A549 (cell line): ENCODE measurements at regions not wholly inside any gene's neighbourhood (a gene's known extent, or its start where the extent isn't known, plus 50 kb on each side); places are given as distances from the start of the nearest gene placed in this dataset.

Experiments
- ATAC-seq, 2 experiments: fragments of 200-7000 bp in 1 of 2; fragments of >200 bp in 1 of 2; cut with Nextera tagmentation in 1 of 2; cut with Tn5 transposase in 1 of 2; 3 replicates each; pipeline versions ENCODE4 v1.8.0 to v1.9.1; 2018 to 2020; ENCODE audit warnings: mild to moderate bottlenecking in 1 of 2, moderate library complexity in 1 of 2
- CTCF ChIA-PET: fragments of 300-600 bp; sonication (Branson Sonifier 250); formaldehyde crosslinking; extraction: SDS; loops from one replicate; lab custom pipeline; 2021; ENCODE audit warnings: antibody characterized with exemption, inconsistent platforms; lab: Yijun Ruan, JAX
- POLR2A ChIA-PET: fragments of 350-600 bp; formaldehyde crosslinking; extraction: SDS; loops from one replicate; lab custom pipeline; 2021; ENCODE audit warnings: antibody characterized with exemption, inconsistent platforms; lab: Yijun Ruan, JAX
- DNase-seq, 2 experiments: peaks; one replicate each; pipeline versions ENCODE4 v3.0.0 to v3.0.0-alpha.2; 2011 to 2016; ENCODE audit warnings: low read depth in 1 of 2, low spot score in 1 of 2
- FAIRE-seq: peaks from 2 replicates; lab custom pipeline; 2011; peaks lifted over from hg19 to GRCh38; lab: Jason Lieb, UNC
- H3K27ac ChIP-seq, 2 experiments: fragments of >200 bp; sonication (Bioruptor Twin); formaldehyde crosslinking; 3 replicates each; pipeline ENCODE4 v1.5.1; 2016 to 2017
- H3K4me1 ChIP-seq: fragments of >200 bp; sonication (Bioruptor Twin); formaldehyde crosslinking; 3 replicates; pipeline ENCODE4 v1.6.1; 2016
- H3K4me2 ChIP-seq: fragments of >200 bp; sonication (Bioruptor Twin); formaldehyde crosslinking; 3 replicates; pipeline ENCODE4 v1.6.1; 2016
- H3K4me3 ChIP-seq: fragments of >200 bp; sonication (Bioruptor Twin); formaldehyde crosslinking; 3 replicates; pipeline ENCODE4 v1.5.1; 2016
- H3K9me3 ChIP-seq: fragments of >200 bp; sonication (Bioruptor Twin); formaldehyde crosslinking; 3 replicates; pipeline ENCODE4 v1.6.1; 2016
- CBX2 ChIP-seq: fragments of 200-600 bp; sonication (generic); IDR thresholded peaks from 2 replicates; pipeline ENCODE4 v1.6.1; 2016; ENCODE audit warnings: low read depth, mild to moderate bottlenecking, borderline replicate concordance
- CBX8 ChIP-seq: fragments of 200-600 bp; sonication (generic); IDR thresholded peaks from 2 replicates; pipeline ENCODE4 v1.6.1; 2016
- CHD2 ChIP-seq: fragments of 150-350 bp; IDR thresholded peaks from 2 replicates; pipeline ENCODE4 v1.6.1; 2014; ENCODE audit warnings: low read length; ENCODE audit not compliant: partially characterized antibody
- EP300 ChIP-seq, 2 experiments: fragments of >200 bp; sonication (Bioruptor Twin); formaldehyde crosslinking; IDR thresholded peaks; 2 replicates in 1 of 2; 3 replicates in 1 of 2; pipeline ENCODE4 v1.6.1; 2016 to 2017
- FOSL2 ChIP-seq, 2 experiments: fragments of 450-650 bp in 1 of 2; fragments of >200 bp in 1 of 2; sonication (Bioruptor Twin) in 1 of 2; formaldehyde crosslinking; IDR thresholded peaks; 2 replicates each; pipeline versions ENCODE4 v1.5.0 to v1.6.1; 2016 to 2020; ENCODE audit warnings: mild to moderate bottlenecking in 1 of 2, moderate library complexity in 1 of 2
- FOXS1 ChIP-seq: fragments of 250-450 bp; sonication (Bioruptor Pico); IDR thresholded peaks from 2 replicates; pipeline ENCODE4 v1.5.0; 2020; ENCODE audit warnings: mild to moderate bottlenecking, moderate library complexity
- GATA3 ChIP-seq: IDR thresholded peaks from 2 replicates; pipeline ENCODE4 v1.6.1; 2012; ENCODE audit warnings: borderline replicate concordance
- HOXB5 ChIP-seq: fragments of 250-450 bp; sonication (Bioruptor Pico); IDR thresholded peaks from 2 replicates; pipeline ENCODE4 v1.5.0; 2020; ENCODE audit warnings: mild to moderate bottlenecking, moderate library complexity
- NPAS2 ChIP-seq: fragments of 250-450 bp; sonication (Bioruptor Pico); IDR thresholded peaks from 2 replicates; pipeline ENCODE4 v1.8.0; 2022; ENCODE audit warnings: mild to moderate bottlenecking, moderate library complexity, borderline replicate concordance
- RAD21 ChIP-seq, 2 experiments: fragments of >200 bp in 1 of 2; sonication (Bioruptor Twin) in 1 of 2; formaldehyde crosslinking in 1 of 2; IDR thresholded peaks in 1 of 2; conservative IDR thresholded peaks in 1 of 2; 2 replicates in 1 of 2; 3 replicates in 1 of 2; pipeline ENCODE4 v1.6.1; 2012 to 2018; ENCODE audit warnings: inconsistent platforms in 1 of 2
- RCOR1 ChIP-seq: fragments of 150-350 bp; IDR thresholded peaks from 2 replicates; pipeline ENCODE4 v1.6.1; 2014; ENCODE audit warnings: antibody characterized with exemption, low read length, low read depth
- TFCP2L1 ChIP-seq: fragments of 250-450 bp; sonication (Bioruptor Pico); IDR thresholded peaks from 2 replicates; pipeline ENCODE4 v1.5.0; 2021; ENCODE audit warnings: mild to moderate bottlenecking
- ZSCAN20 ChIP-seq: fragments of 250-450 bp; sonication (Bioruptor Pico); IDR thresholded peaks from 2 replicates; pipeline ENCODE4 v1.8.0; 2022; ENCODE audit warnings: mild to moderate bottlenecking, moderate library complexity
- WGBS: methylation state at CpG from one replicate; pipeline ENCODE4 v1.1.6; 2017; ENCODE audit errors: missing lambda C conversion rate; 5-methylcytosine and 5-hydroxymethylcytosine counted together
- TF ChIP-seq, protein P1 (sequence below): fragments of 250-450 bp; sonication (Bioruptor Pico); IDR thresholded peaks from 2 replicates; pipeline ENCODE4 v1.5.0; 2021; ENCODE audit warnings: mild to moderate bottlenecking, moderate library complexity, borderline replicate concordance
- TF ChIP-seq, protein P2 (sequence below): fragments of 450-650 bp; IDR thresholded peaks from 2 replicates; pipeline ENCODE4 v1.6.1; 2014; ENCODE audit warnings: antibody characterized with exemption
- TF ChIP-seq, protein P3 (sequence below): fragments of >200 bp; sonication (Bioruptor Twin); formaldehyde crosslinking; IDR thresholded peaks from 3 replicates; pipeline ENCODE4 v1.6.1; 2016
- TF ChIP-seq, protein P4 (sequence below): fragments of >200 bp; sonication (Bioruptor Twin); formaldehyde crosslinking; IDR thresholded peaks from 3 replicates; pipeline ENCODE4 v1.5.1; 2016
- TF ChIP-seq, protein P5 (sequence below): fragments of 250-450 bp; sonication (Bioruptor Pico); IDR thresholded peaks from 2 replicates; pipeline ENCODE4 v1.5.0; 2020; ENCODE audit warnings: low read depth, mild to moderate bottlenecking, moderate library complexity

DNA sequence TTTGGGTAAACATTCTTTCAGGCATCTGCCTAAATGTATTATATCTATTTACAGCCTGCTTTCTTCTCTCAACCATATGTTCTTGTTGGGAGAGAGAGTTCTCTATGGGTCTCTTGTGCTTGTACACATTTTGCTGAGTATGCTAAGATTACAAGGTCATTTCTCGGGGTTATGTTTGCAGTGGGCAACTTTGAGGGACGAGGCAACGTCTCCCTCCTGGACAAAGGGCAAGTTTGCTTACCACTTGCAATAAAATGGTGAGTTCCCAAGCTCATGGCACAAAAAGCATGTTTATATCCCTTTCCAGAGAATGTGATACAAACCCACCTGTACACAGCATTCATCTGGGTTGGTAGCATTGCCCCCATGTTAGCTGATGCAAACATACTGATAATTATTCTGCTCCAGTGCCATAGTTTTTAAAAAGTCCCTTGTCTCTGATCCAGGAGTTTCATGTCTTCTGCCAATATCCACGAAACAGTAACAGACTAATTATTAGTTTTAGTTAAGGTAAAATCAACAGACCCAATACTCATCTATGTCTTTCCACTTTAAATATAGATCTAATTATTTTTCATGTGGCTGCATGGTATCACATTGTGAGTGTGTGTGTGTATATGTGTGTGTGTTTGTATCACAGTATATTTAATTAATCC lies 84.2 kb upstream of the MAPK4 start:
- POLR2A ChIA-PET: no interaction called here
- ATAC-seq (no peak), FAIRE-seq (no peak), DNase-seq (no peak)
- no peak overlapping the region for H3K27ac ChIP-seq
- no peaks in the 10 kb centered on the region for H3K4me1 ChIP-seq
- no peak overlapping the region for H3K4me2 ChIP-seq
- no peaks in the 10 kb centered on the region for H3K9me3 ChIP-seq
- no peak overlapping the region for H3K4me3 ChIP-seq
- WGBS: 3% methylated on average over 4 of the region's 4 CpGs
- TF ChIP-seq EP300 (IDR thresholded peaks at IDR 0.05) (no peak), GATA3 (no peak), RCOR1 (no peak)
- TF ChIP-seq, protein P1, sequence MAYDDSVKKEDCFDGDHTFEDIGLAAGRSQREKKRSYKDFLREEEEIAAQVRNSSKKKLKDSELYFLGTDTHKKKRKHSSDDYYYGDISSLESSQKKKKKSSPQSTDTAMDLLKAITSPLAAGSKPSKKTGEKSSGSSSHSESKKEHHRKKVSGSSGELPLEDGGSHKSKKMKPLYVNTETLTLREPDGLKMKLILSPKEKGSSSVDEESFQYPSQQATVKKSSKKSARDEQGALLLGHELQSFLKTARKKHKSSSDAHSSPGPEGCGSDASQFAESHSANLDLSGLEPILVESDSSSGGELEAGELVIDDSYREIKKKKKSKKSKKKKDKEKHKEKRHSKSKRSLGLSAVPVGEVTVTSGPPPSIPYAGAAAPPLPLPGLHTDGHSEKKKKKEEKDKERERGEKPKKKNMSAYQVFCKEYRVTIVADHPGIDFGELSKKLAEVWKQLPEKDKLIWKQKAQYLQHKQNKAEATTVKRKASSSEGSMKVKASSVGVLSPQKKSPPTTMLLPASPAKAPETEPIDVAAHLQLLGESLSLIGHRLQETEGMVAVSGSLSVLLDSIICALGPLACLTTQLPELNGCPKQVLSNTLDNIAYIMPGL (CRISPR knock-in tag): no peak
- TF ChIP-seq, protein P2, sequence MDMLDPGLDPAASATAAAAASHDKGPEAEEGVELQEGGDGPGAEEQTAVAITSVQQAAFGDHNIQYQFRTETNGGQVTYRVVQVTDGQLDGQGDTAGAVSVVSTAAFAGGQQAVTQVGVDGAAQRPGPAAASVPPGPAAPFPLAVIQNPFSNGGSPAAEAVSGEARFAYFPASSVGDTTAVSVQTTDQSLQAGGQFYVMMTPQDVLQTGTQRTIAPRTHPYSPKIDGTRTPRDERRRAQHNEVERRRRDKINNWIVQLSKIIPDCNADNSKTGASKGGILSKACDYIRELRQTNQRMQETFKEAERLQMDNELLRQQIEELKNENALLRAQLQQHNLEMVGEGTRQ: no peak
- TF ChIP-seq, protein P3, sequence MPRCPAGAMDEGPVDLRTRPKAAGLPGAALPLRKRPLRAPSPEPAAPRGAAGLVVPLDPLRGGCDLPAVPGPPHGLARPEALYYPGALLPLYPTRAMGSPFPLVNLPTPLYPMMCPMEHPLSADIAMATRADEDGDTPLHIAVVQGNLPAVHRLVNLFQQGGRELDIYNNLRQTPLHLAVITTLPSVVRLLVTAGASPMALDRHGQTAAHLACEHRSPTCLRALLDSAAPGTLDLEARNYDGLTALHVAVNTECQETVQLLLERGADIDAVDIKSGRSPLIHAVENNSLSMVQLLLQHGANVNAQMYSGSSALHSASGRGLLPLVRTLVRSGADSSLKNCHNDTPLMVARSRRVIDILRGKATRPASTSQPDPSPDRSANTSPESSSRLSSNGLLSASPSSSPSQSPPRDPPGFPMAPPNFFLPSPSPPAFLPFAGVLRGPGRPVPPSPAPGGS: no peak
- TF ChIP-seq, protein P4, sequence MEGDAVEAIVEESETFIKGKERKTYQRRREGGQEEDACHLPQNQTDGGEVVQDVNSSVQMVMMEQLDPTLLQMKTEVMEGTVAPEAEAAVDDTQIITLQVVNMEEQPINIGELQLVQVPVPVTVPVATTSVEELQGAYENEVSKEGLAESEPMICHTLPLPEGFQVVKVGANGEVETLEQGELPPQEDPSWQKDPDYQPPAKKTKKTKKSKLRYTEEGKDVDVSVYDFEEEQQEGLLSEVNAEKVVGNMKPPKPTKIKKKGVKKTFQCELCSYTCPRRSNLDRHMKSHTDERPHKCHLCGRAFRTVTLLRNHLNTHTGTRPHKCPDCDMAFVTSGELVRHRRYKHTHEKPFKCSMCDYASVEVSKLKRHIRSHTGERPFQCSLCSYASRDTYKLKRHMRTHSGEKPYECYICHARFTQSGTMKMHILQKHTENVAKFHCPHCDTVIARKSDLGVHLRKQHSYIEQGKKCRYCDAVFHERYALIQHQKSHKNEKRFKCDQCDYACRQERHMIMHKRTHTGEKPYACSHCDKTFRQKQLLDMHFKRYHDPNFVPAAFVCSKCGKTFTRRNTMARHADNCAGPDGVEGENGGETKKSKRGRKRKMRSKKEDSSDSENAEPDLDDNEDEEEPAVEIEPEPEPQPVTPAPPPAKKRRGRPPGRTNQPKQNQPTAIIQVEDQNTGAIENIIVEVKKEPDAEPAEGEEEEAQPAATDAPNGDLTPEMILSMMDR: no peak
- CTCF ChIA-PET: no interaction called here

DNA sequence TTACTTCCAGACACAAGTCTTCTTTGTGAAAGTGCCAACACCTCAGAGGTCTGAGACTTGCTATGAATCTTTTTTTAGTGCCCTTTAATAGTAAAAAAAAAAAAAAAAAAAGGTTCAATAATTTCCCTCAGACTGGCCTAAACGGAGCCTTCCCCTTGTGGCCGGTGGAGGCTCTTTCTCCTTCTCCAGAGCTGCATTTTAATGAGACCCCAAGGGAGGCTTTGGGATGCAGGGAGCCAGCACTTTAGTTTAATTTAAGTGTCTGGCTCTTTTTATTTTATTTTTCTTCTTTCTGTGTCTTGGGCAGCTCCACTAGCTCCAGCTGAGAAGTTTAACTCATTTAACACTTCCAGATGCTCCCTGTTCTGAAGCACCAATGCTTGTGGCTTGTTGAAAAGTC lies 67.8 kb upstream of the MAPK4 start:
- no peak for TF ChIP-seq CHD2
- TF ChIP-seq, protein P5, sequence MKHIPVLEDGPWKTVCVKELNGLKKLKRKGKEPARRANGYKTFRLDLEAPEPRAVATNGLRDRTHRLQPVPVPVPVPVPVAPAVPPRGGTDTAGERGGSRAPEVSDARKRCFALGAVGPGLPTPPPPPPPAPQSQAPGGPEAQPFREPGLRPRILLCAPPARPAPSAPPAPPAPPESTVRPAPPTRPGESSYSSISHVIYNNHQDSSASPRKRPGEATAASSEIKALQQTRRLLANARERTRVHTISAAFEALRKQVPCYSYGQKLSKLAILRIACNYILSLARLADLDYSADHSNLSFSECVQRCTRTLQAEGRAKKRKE (CRISPR knock-in tag): no peak
- no peak for TF ChIP-seq CBX2
- TF ChIP-seq CBX8: no peak
- TF ChIP-seq NPAS2 (CRISPR knock-in tag): no peak
- TF ChIP-seq ZSCAN20 (CRISPR knock-in tag): no peak
- no peak for TF ChIP-seq HOXB5
- TF ChIP-seq, protein P1 (CRISPR knock-in tag): no peak
- TF ChIP-seq, protein P2: no peak
- TF ChIP-seq, protein P4: no peak
- no peak for TF ChIP-seq GATA3
- TF ChIP-seq TFCP2L1 (CRISPR knock-in tag): no peak
- no peak for TF ChIP-seq FOXS1 (CRISPR knock-in tag)
- TF ChIP-seq RAD21 (conservative IDR thresholded peaks at IDR 0.05 in 1 of 2, IDR thresholded peaks at IDR 0.05 in 1 of 2): no peak
- no peak for TF ChIP-seq FOSL2 (IDR thresholded peaks at IDR 0.05)
- TF ChIP-seq FOSL2 (CRISPR knock-in tag; IDR thresholded peaks at IDR 0.05): no peak
- Histone ChIP-seq H3K9me3 (peaks cover 3% of the 10 kb centered on the region; the same call in 1 of the 3 replicates), H3K4me1 (no peaks in the 10 kb centered on the region), H3K27ac (no peak overlapping the region), H3K4me2 (no peak overlapping the region), H3K4me3 (no peak overlapping the region)
- WGBS: 0% methylated on average over 2 of the region's 2 CpGs
- CTCF ChIA-PET: no interaction called here
- POLR2A ChIA-PET: no interaction called here
- no peak for ATAC-seq
- no peak for FAIRE-seq
- DNase-seq: no peak
